ENCODE measurements at regions not wholly inside any gene's neighbourhood (a gene's known extent, or its start where the extent isn't known, plus 50 kb on each side); places are given as distances from the start of the nearest gene placed in this dataset.

DNA sequence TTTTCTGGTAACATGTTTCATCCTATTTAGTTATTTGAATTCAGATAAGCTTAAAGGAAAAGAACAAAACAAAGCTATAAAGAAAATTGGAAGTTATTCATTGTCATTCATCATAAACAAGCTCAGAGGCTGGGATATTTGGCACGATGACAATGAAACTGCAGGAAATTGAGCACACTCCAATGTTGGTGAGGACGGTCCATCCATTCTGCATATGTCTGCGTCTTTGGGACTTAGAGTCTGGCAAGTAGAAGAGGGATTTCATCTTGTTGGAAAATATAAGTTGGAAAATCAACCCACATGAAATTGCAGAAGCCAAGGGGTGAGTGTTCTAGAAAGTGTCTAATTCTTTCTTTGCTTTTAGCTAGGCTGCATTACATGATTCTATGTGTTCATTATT is 78.4 kb downstream of the HDGFL1 start:
- H4K20me1 ChIP-seq (ENCODE audit: insufficient read depth, low read length) = no peaks in the 10 kb centered on the region
- no peak overlapping the region for H3K27ac ChIP-seq (ENCODE audit: insufficient read depth, low read length)
- H2BK120ac ChIP-seq (ENCODE audit: low read depth, low read length) = no peak overlapping the region
- no peak overlapping the region for H3K4me3 ChIP-seq (ENCODE audit: insufficient read depth, low read depth, low read length)
- H3K56ac ChIP-seq (ENCODE audit: extremely low read depth, insufficient read depth, low read length) = no peak overlapping the region
- DNase-seq = no peak
- H3K9me1 ChIP-seq (ENCODE audit: insufficient read depth, low read length) = no peaks in the 10 kb centered on the region; the same call in 1 of the 2 replicates
- no TSS peak for BruUV-seq (replicated peaks)
- intact Hi-C loops (cut with micrococcal nuclease) = no loop called here
- no peak overlapping the region for H2AFZ ChIP-seq (replicated peaks; ENCODE audit: low read length, poor library complexity)
- no peak overlapping the region for H2AK5ac ChIP-seq (ENCODE audit: low read depth, low read length)
- no peaks in the 10 kb centered on the region for H3K9me3 ChIP-seq (ENCODE audit: control insufficient read depth, insufficient read depth, low read length)
- no peak overlapping the region for H2BK20ac ChIP-seq (ENCODE audit: low read depth, low read length)
- no peak for ATAC-seq (ENCODE audit: low read depth)
- no peak overlapping the region for H2AK9ac ChIP-seq (replicated peaks; ENCODE audit: low read depth, low read length, poor library complexity)
- dilution Hi-C loops (cut with HindIII; ENCODE audit: low sequenced_read_pairs, unreplicated experiment) = no loop called here
- no peak overlapping the region for H2BK15ac ChIP-seq (ENCODE audit: low read depth, low read length)
- H3K79me1 ChIP-seq (ENCODE audit: low read depth in 1 of 2, low read length in 2 of 2) = no peaks in the 10 kb centered on the region
- H3K4me1 ChIP-seq (ENCODE audit: control insufficient read depth, insufficient read depth, low read length) = no peaks in the 10 kb centered on the region
- H3K4ac ChIP-seq (ENCODE audit: low read depth, low read length) = no peak overlapping the region
- ChIA-PET CTCF (interaction anchor here (2.2 kb wide), 1 partner anchor 10 kb away, joined by 7 read pairs; no protein-coding TSS in a partner anchor), POLR2A (ENCODE audit: unreplicated experiment) (no interaction called here)
- no peak overlapping the region for H2BK5ac ChIP-seq (ENCODE audit: low read depth, low read length, poor library complexity, severe bottlenecking)
- H4K91ac ChIP-seq (ENCODE audit: insufficient read depth, low read depth, low read length) = no peak overlapping the region
- H3K14ac ChIP-seq (replicated peaks; ENCODE audit: low read depth, low read length) = no peak overlapping the region
- H3K18ac ChIP-seq (ENCODE audit: low read depth, low read length) = no peak overlapping the region
- no peak for TF ChIP-seq MAZ (IDR thresholded peaks at IDR 0.05; ENCODE audit: borderline replicate concordance, low read depth, low read length)
- TF ChIP-seq FOS (IDR thresholded peaks at IDR 0.05; ENCODE audit: low read depth, low read length) = no peak
- TF ChIP-seq NFE2L2 (IDR thresholded peaks at IDR 0.05; ENCODE audit: low read depth, low read length) = no peak
- no peak for TF ChIP-seq POLR2A (IDR thresholded peaks at IDR 0.05; ENCODE audit: low read depth, low read length)
- TF ChIP-seq, protein P1, sequence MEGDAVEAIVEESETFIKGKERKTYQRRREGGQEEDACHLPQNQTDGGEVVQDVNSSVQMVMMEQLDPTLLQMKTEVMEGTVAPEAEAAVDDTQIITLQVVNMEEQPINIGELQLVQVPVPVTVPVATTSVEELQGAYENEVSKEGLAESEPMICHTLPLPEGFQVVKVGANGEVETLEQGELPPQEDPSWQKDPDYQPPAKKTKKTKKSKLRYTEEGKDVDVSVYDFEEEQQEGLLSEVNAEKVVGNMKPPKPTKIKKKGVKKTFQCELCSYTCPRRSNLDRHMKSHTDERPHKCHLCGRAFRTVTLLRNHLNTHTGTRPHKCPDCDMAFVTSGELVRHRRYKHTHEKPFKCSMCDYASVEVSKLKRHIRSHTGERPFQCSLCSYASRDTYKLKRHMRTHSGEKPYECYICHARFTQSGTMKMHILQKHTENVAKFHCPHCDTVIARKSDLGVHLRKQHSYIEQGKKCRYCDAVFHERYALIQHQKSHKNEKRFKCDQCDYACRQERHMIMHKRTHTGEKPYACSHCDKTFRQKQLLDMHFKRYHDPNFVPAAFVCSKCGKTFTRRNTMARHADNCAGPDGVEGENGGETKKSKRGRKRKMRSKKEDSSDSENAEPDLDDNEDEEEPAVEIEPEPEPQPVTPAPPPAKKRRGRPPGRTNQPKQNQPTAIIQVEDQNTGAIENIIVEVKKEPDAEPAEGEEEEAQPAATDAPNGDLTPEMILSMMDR (conservative IDR thresholded peaks at IDR 0.05; ENCODE audit: low read depth, low read length) = no peak
- no peak for TF ChIP-seq RAD21 (IDR thresholded peaks at IDR 0.05; ENCODE audit: low read length)
- TF ChIP-seq BHLHE40 (IDR thresholded peaks at IDR 0.05; ENCODE audit: low read depth, low read length) = no peak
- no peak for TF ChIP-seq CHD1 (IDR thresholded peaks at IDR 0.05; ENCODE audit: low read depth, low read length)
- TF ChIP-seq RCOR1 (IDR thresholded peaks at IDR 0.05; ENCODE audit: insufficient replicate concordance, low read length) = no peak
- TF ChIP-seq MXI1 (IDR thresholded peaks at IDR 0.05; ENCODE audit: borderline replicate concordance, low read depth, low read length) = no peak
- TF ChIP-seq, protein P2, sequence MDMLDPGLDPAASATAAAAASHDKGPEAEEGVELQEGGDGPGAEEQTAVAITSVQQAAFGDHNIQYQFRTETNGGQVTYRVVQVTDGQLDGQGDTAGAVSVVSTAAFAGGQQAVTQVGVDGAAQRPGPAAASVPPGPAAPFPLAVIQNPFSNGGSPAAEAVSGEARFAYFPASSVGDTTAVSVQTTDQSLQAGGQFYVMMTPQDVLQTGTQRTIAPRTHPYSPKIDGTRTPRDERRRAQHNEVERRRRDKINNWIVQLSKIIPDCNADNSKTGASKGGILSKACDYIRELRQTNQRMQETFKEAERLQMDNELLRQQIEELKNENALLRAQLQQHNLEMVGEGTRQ (IDR thresholded peaks at IDR 0.05; ENCODE audit: low read depth, low read length) = no peak
- TF ChIP-seq SMC3 (IDR thresholded peaks at IDR 0.05; ENCODE audit: low read depth, low read length) = no peak
- TF ChIP-seq, protein P3, sequence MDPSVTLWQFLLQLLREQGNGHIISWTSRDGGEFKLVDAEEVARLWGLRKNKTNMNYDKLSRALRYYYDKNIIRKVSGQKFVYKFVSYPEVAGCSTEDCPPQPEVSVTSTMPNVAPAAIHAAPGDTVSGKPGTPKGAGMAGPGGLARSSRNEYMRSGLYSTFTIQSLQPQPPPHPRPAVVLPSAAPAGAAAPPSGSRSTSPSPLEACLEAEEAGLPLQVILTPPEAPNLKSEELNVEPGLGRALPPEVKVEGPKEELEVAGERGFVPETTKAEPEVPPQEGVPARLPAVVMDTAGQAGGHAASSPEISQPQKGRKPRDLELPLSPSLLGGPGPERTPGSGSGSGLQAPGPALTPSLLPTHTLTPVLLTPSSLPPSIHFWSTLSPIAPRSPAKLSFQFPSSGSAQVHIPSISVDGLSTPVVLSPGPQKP (IDR thresholded peaks at IDR 0.05; ENCODE audit: borderline replicate concordance, low read depth, low read length) = no peak
- TF ChIP-seq CEBPB (IDR thresholded peaks at IDR 0.05; ENCODE audit: low read depth, low read length) = no peak
- TF ChIP-seq RFX5 (IDR thresholded peaks at IDR 0.05; ENCODE audit: low read depth, low read length) = no peak
- no peak for TF ChIP-seq MAFK (IDR thresholded peaks at IDR 0.05; ENCODE audit: low read depth, low read length)
- WGBS, 2 experiments (ENCODE audit: extremely low coverage in 2 of 2, insufficient read length in 1 of 2) = no CpG with 5 or more reads among the region's 3 CpGs
- H4K8ac ChIP-seq (ENCODE audit: low read depth in 2 of 2, low read length in 2 of 2) = no peak overlapping the region
- no peaks in the 10 kb centered on the region for H3K36me3 ChIP-seq (ENCODE audit: control insufficient read depth, insufficient read depth, low read length)
- H4K5ac ChIP-seq (ENCODE audit: low read depth, low read length) = no peak overlapping the region
- no peaks in the 10 kb centered on the region for H3K27me3 ChIP-seq (ENCODE audit: control insufficient read depth, insufficient read depth, low read length)
- no peak overlapping the region for H3K9ac ChIP-seq (ENCODE audit: low read depth, low read length)
- no peak overlapping the region for H3K4me2 ChIP-seq (ENCODE audit: low read depth, low read length)
- in situ Hi-C loops (cut with MboI; ENCODE audit: low sequenced_read_pairs) = no loop called here
- no peak overlapping the region for H3K23ac ChIP-seq (ENCODE audit: low read depth, low read length)
